ENCODE measurements at regions not wholly inside any gene's neighbourhood (a gene's known extent, or its start where the extent isn't known, plus 50 kb on each side); places are given as distances from the start of the nearest gene placed in this dataset. TPM values are rescaled to one million over a fixed set of nuclear protein-coding genes. Genes with fewer than 3 reads are reported as not detected.

- DNase-seq (ENCODE audit: low spot score), result no peak
- no peak for ATAC-seq (ENCODE audit: low FRiP score)
- TF ChIP-seq CTCF (IDR thresholded peaks at IDR 0.05), result no peak
Observed at GRCh38 chr6:163634211-163635171, 220.0 kb downstream of the QKI start.

- no peak for TF ChIP-seq CTCF (IDR thresholded peaks at IDR 0.05)
- DNase-seq (ENCODE audit: low spot score) (no peak), ATAC-seq (ENCODE audit: low FRiP score) (no peak)
Observed at GRCh38 chr6:163630991-163631390, 216.5 kb downstream of the QKI start.

- TF ChIP-seq CTCF (IDR thresholded peaks at IDR 0.05), result no peak
- no peak for ATAC-seq (ENCODE audit: low FRiP score)
- no peak for DNase-seq (ENCODE audit: low spot score)
Observed at GRCh38 chr6:163630572-163630971, 216.1 kb downstream of the QKI start.

GRCh38 chr6:163630096-163630495 lies 215.6 kb downstream of the QKI start:
- DNase-seq (ENCODE audit: low spot score), result no peak
- ATAC-seq (ENCODE audit: low FRiP score), result no peak
- no peak for TF ChIP-seq CTCF (IDR thresholded peaks at IDR 0.05)

Small RNAs in the stretch of these regions (small RNA-seq; reads per million reads assigned to genes)
- not detected for gene RN7SL366P
